ENCODE measurements at regions not wholly inside any gene's neighbourhood (a gene's known extent, or its start where the extent isn't known, plus 50 kb on each side); places are given as distances from the start of the nearest gene placed in this dataset.

GRCh38 chr13:48146122-48146521, 51.2 kb upstream of the MED4 start:
- FAIRE-seq (no peak), DNase-seq (ENCODE audit: low read depth, low spot score) (no peak)
- Histone ChIP-seq H3K4me2 (ENCODE audit: insufficient read depth, low read length) (no peak overlapping the region), H3K36me3 (ENCODE audit: control insufficient read depth in 2 of 2, extremely low read depth in 1 of 2, insufficient read depth in 2 of 2, low read length in 2 of 2) (no peaks in the 10 kb centered on the region), H4K20me1 (replicated peaks; ENCODE audit: control insufficient read depth, extremely low read depth, insufficient read depth, low read length) (no peaks in the 10 kb centered on the region), H3K79me2 (ENCODE audit: control insufficient read depth, insufficient read depth, low read length) (no peaks in the 10 kb centered on the region), H3K9ac (replicated peaks; ENCODE audit: extremely low read depth, insufficient read depth, low read length) (no peak overlapping the region), H3K9me1 (replicated peaks; ENCODE audit: control insufficient read depth, extremely low read depth, insufficient read depth, low read length) (no peaks in the 10 kb centered on the region), H3K9me3 (replicated peaks; ENCODE audit: control insufficient read depth, insufficient read depth, low read length) (no peaks in the 10 kb centered on the region), H3K27me3 (ENCODE audit: control insufficient read depth in 2 of 2, insufficient read depth in 2 of 2, low read length in 2 of 2) (no peaks in the 10 kb centered on the region), H2AFZ (ENCODE audit: low read depth, low read length) (no peak overlapping the region), H3K4me1 (ENCODE audit: control insufficient read depth, extremely low read depth, insufficient read depth, low read length) (peaks cover 15% of the 10 kb centered on the region), H3K4me3 (replicated peaks in 1 of 3; ENCODE audit: insufficient read depth in 1 of 3, low read depth in 1 of 3, low read length in 3 of 3) (no peak overlapping the region), H3K27ac (ENCODE audit: insufficient read depth, low read depth, low read length) (no peak overlapping the region)
- dilution Hi-C loops (cut with MboI; ENCODE audit: extremely low pct_ligation_motif_present, low sequenced_read_pairs) (no loop called here), intact Hi-C loops (cut with micrococcal nuclease) (no loop called here)
- TF ChIP-seq POLR2AphosphoS5 (IDR thresholded peaks at IDR 0.05; ENCODE audit: insufficient read depth, low read depth, low read length) = no peak
- no peak for TF ChIP-seq MYC (IDR thresholded peaks at IDR 0.05; ENCODE audit: low read depth, low read length)
- TF ChIP-seq CTCF (IDR thresholded peaks at IDR 0.05; ENCODE audit: extremely low read depth in 1 of 2, insufficient read depth in 1 of 2, low read depth in 1 of 2, low read length in 2 of 2) = no peak
- TF ChIP-seq MAX (IDR thresholded peaks at IDR 0.05; ENCODE audit: insufficient read depth, insufficient read length) = no peak
- no peak for TF ChIP-seq POLR2A (IDR thresholded peaks at IDR 0.05; ENCODE audit: low read depth, low read length)
- TF ChIP-seq JUN (IDR thresholded peaks at IDR 0.05; ENCODE audit: borderline replicate concordance, insufficient read depth, insufficient read length, low read depth) = no peak
- TF ChIP-seq FOS (IDR thresholded peaks at IDR 0.05; ENCODE audit: borderline replicate concordance, insufficient read depth, low read length) = no peak
- TF ChIP-seq GATA2 (IDR thresholded peaks at IDR 0.05; ENCODE audit: insufficient read depth, insufficient read length, low read depth, low read length) = no peak
- TF ChIP-seq EZH2 (IDR thresholded peaks at IDR 0.05; ENCODE audit: borderline replicate concordance, low read depth, low read length, severe bottlenecking) = no peak
- CTCF ChIA-PET = interaction anchor here (0.7 kb wide), 1 partner anchor 10 kb away, joined by 4 read pairs; no protein-coding TSS in a partner anchor
- no TSS peak for BruUV-seq (replicated peaks)
- POLR2A ChIA-PET = no interaction called here
